ENCODE measurements at regions not wholly inside any gene's neighbourhood (a gene's known extent, or its start where the extent isn't known, plus 50 kb on each side); places are given as distances from the start of the nearest gene placed in this dataset.
"Not testable (repeated sequence)": the region's sequence is repeated elsewhere in the genome, so short reads cannot be mapped to it uniquely, and the experiment has no call there.

GRCh38 chr14:83184531-83184930 is 1650.9 kb upstream of the SEL1L start:
- H2BK5ac ChIP-seq (ENCODE audit: low read depth, low read length, poor library complexity) = no peak overlapping the region
- H3K79me1 ChIP-seq (ENCODE audit: low read length) = no peaks in the 10 kb centered on the region
- no peaks in the 10 kb centered on the region for H3K27me3 ChIP-seq (ENCODE audit: insufficient read depth, low read length)
- H4K8ac ChIP-seq (ENCODE audit: low read depth, low read length) = no peak overlapping the region
- H4K91ac ChIP-seq (ENCODE audit: low read depth, low read length) = no peak overlapping the region
- H3K4me1 ChIP-seq (ENCODE audit: control insufficient read depth in 1 of 2, insufficient read depth in 2 of 2, low read length in 2 of 2) = peaks cover 2% of the 10 kb centered on the region in 2 experiments
- H3K4me2 ChIP-seq (ENCODE audit: low read length) = no peak overlapping the region
- no peak overlapping the region for H3K4ac ChIP-seq (ENCODE audit: low read depth, low read length)
- H3K4me3 ChIP-seq (ENCODE audit: low read depth, low read length) = no peak overlapping the region
- H3K14ac ChIP-seq (ENCODE audit: low read length) = no peak overlapping the region
- no CpG with 5 or more reads among the region's 5 CpGs for WGBS (ENCODE audit: extremely low coverage, insufficient coverage, insufficient read length)
- H3K9ac ChIP-seq (ENCODE audit: low read length) = no peak overlapping the region
- H3K23ac ChIP-seq (ENCODE audit: low read length) = no peak overlapping the region
- H3K18ac ChIP-seq (ENCODE audit: low read length) = no peak overlapping the region
- no peak overlapping the region for H2BK120ac ChIP-seq (ENCODE audit: insufficient read depth, low read length, poor library complexity)
- no peak overlapping the region for H2BK12ac ChIP-seq (ENCODE audit: low read length)
- no peaks in the 10 kb centered on the region for H3K79me2 ChIP-seq (ENCODE audit: control insufficient read depth, insufficient read depth, low read length, poor library complexity)
- H4K12ac ChIP-seq (ENCODE audit: low read depth, low read length) = no peak overlapping the region
- no peak for DNase-seq
- H3K9me3 ChIP-seq (ENCODE audit: insufficient read depth, low read depth, low read length) = no peaks in the 10 kb centered on the region
- H2AK5ac ChIP-seq (ENCODE audit: low read length) = no peak overlapping the region
- no peak overlapping the region for H3K27ac ChIP-seq (ENCODE audit: low read depth, low read length)
- H2AFZ ChIP-seq (ENCODE audit: insufficient read depth, low read length, poor library complexity) = no peak overlapping the region
- no peaks in the 10 kb centered on the region for H3K36me3 ChIP-seq (ENCODE audit: control insufficient read depth in 1 of 2, insufficient read depth in 2 of 2, low read length in 2 of 2)

GRCh38 chr14:83188311-83188710 is 1654.7 kb upstream of the SEL1L start:
- not testable (repeated sequence) for H2BK12ac ChIP-seq (ENCODE audit: low read length); DNase-seq; H4K91ac ChIP-seq (ENCODE audit: low read depth, low read length); H3K4me1 ChIP-seq (ENCODE audit: control insufficient read depth in 1 of 2, insufficient read depth in 2 of 2, low read length in 2 of 2); H2BK120ac ChIP-seq (ENCODE audit: insufficient read depth, low read length, poor library complexity); H3K79me2 ChIP-seq (ENCODE audit: control insufficient read depth, insufficient read depth, low read length, poor library complexity); H3K4ac ChIP-seq (ENCODE audit: low read depth, low read length); H3K27me3 ChIP-seq (ENCODE audit: insufficient read depth, low read length); H3K27ac ChIP-seq (ENCODE audit: low read depth, low read length); H3K9ac ChIP-seq (ENCODE audit: low read length); H3K9me3 ChIP-seq (ENCODE audit: insufficient read depth, low read depth, low read length); H4K8ac ChIP-seq (ENCODE audit: low read depth, low read length); H3K18ac ChIP-seq (ENCODE audit: low read length); H3K79me1 ChIP-seq (ENCODE audit: low read length); H3K36me3 ChIP-seq (ENCODE audit: control insufficient read depth in 1 of 2, insufficient read depth in 2 of 2, low read length in 2 of 2); H3K23ac ChIP-seq (ENCODE audit: low read length); H4K12ac ChIP-seq (ENCODE audit: low read depth, low read length); H3K14ac ChIP-seq (ENCODE audit: low read length); H3K4me2 ChIP-seq (ENCODE audit: low read length); H2AK5ac ChIP-seq (ENCODE audit: low read length); H2BK5ac ChIP-seq (ENCODE audit: low read depth, low read length, poor library complexity); H2AFZ ChIP-seq (ENCODE audit: insufficient read depth, low read length, poor library complexity); H3K4me3 ChIP-seq (ENCODE audit: low read depth, low read length)

GRCh38 chr14:83196236-83196635 is 1662.6 kb upstream of the SEL1L start:
- no peak overlapping the region for H4K8ac ChIP-seq (ENCODE audit: low read depth, low read length)
- no peaks in the 10 kb centered on the region for H3K4me1 ChIP-seq (ENCODE audit: control insufficient read depth in 1 of 2, insufficient read depth in 2 of 2, low read length in 2 of 2)
- H3K27me3 ChIP-seq (ENCODE audit: insufficient read depth, low read length) = no peaks in the 10 kb centered on the region
- no peak overlapping the region for H2BK12ac ChIP-seq (ENCODE audit: low read length)
- DNase-seq = peak in 1 of 2 donors; percentile 4
- no peak overlapping the region for H2AFZ ChIP-seq (ENCODE audit: insufficient read depth, low read length, poor library complexity)
- H3K36me3 ChIP-seq (ENCODE audit: control insufficient read depth in 1 of 2, insufficient read depth in 2 of 2, low read length in 2 of 2) = no peaks in the 10 kb centered on the region
- H3K79me1 ChIP-seq (ENCODE audit: low read length) = no peaks in the 10 kb centered on the region
- H4K12ac ChIP-seq (ENCODE audit: low read depth, low read length) = no peak overlapping the region
- H2AK5ac ChIP-seq (ENCODE audit: low read length) = no peak overlapping the region
- no peak overlapping the region for H3K23ac ChIP-seq (ENCODE audit: low read length)
- no peak overlapping the region for H3K4ac ChIP-seq (ENCODE audit: low read depth, low read length)
- no peak overlapping the region for H2BK5ac ChIP-seq (ENCODE audit: low read depth, low read length, poor library complexity)
- H3K14ac ChIP-seq (ENCODE audit: low read length) = no peak overlapping the region
- WGBS (ENCODE audit: extremely low coverage, insufficient coverage, insufficient read length) = no CpG with 5 or more reads among the region's 1 CpG
- no peak overlapping the region for H4K91ac ChIP-seq (ENCODE audit: low read depth, low read length)
- no peak overlapping the region for H3K4me2 ChIP-seq (ENCODE audit: low read length)
- no peaks in the 10 kb centered on the region for H3K79me2 ChIP-seq (ENCODE audit: control insufficient read depth, insufficient read depth, low read length, poor library complexity)
- no peak overlapping the region for H3K18ac ChIP-seq (ENCODE audit: low read length)
- no peak overlapping the region for H3K9ac ChIP-seq (ENCODE audit: low read length)
- no peaks in the 10 kb centered on the region for H3K9me3 ChIP-seq (ENCODE audit: insufficient read depth, low read depth, low read length)
- no peak overlapping the region for H3K4me3 ChIP-seq (ENCODE audit: low read depth, low read length)
- no peak overlapping the region for H2BK120ac ChIP-seq (ENCODE audit: insufficient read depth, low read length, poor library complexity)
- H3K27ac ChIP-seq (ENCODE audit: low read depth, low read length) = no peak overlapping the region

- no peak overlapping the region for H4K91ac ChIP-seq (ENCODE audit: low read depth, low read length)
- H3K9ac ChIP-seq (ENCODE audit: low read length) = no peak overlapping the region
- no peaks in the 10 kb centered on the region for H3K27me3 ChIP-seq (ENCODE audit: insufficient read depth, low read length)
- no peak overlapping the region for H4K12ac ChIP-seq (ENCODE audit: low read depth, low read length)
- no peak overlapping the region for H3K14ac ChIP-seq (ENCODE audit: low read length)
- H3K23ac ChIP-seq (ENCODE audit: low read length) = no peak overlapping the region
- no peaks in the 10 kb centered on the region for H3K79me2 ChIP-seq (ENCODE audit: control insufficient read depth, insufficient read depth, low read length, poor library complexity)
- H2BK5ac ChIP-seq (ENCODE audit: low read depth, low read length, poor library complexity) = no peak overlapping the region
- no peak overlapping the region for H2BK120ac ChIP-seq (ENCODE audit: insufficient read depth, low read length, poor library complexity)
- H3K18ac ChIP-seq (ENCODE audit: low read length) = no peak overlapping the region
- H3K36me3 ChIP-seq (ENCODE audit: control insufficient read depth in 1 of 2, insufficient read depth in 2 of 2, low read length in 2 of 2) = no peaks in the 10 kb centered on the region
- H3K9me3 ChIP-seq (ENCODE audit: insufficient read depth, low read depth, low read length) = no peaks in the 10 kb centered on the region
- H2AFZ ChIP-seq (ENCODE audit: insufficient read depth, low read length, poor library complexity) = no peak overlapping the region
- no peak overlapping the region for H3K4me2 ChIP-seq (ENCODE audit: low read length)
- no peak for DNase-seq
- H2BK12ac ChIP-seq (ENCODE audit: low read length) = no peak overlapping the region
- no peak overlapping the region for H2AK5ac ChIP-seq (ENCODE audit: low read length)
- no peak overlapping the region for H3K4ac ChIP-seq (ENCODE audit: low read depth, low read length)
- H3K27ac ChIP-seq (ENCODE audit: low read depth, low read length) = no peak overlapping the region
- no peak overlapping the region for H3K4me3 ChIP-seq (ENCODE audit: low read depth, low read length)
- no peaks in the 10 kb centered on the region for H3K79me1 ChIP-seq (ENCODE audit: low read length)
- no peaks in the 10 kb centered on the region for H3K4me1 ChIP-seq (ENCODE audit: control insufficient read depth in 1 of 2, insufficient read depth in 2 of 2, low read length in 2 of 2)
- no peak overlapping the region for H4K8ac ChIP-seq (ENCODE audit: low read depth, low read length)
- no CpG with 5 or more reads among the region's 3 CpGs for WGBS (ENCODE audit: extremely low coverage, insufficient coverage, insufficient read length)
Measured at GRCh38 chr14:83197271-83197670, 1663.6 kb upstream of the SEL1L start.
